H1 (cell line): ENCODE measurements at regions not wholly inside any gene's neighbourhood (a gene's known extent, or its start where the extent isn't known, plus 50 kb on each side); places are given as distances from the start of the nearest gene placed in this dataset.

Experiments
- CTCF ChIA-PET: fragments of 300-600 bp; sonication (Branson Sonifier 250); formaldehyde crosslinking; loops from one replicate; lab custom pipeline; 2021; ENCODE audit not compliant: partially characterized antibody; lab: Charles Lee
- POLR2A ChIA-PET: fragments of 300-600 bp; sonication (Branson Sonifier 250); formaldehyde crosslinking; loops from one replicate; lab custom pipeline; 2021; ENCODE audit warnings: inconsistent platforms; ENCODE audit not compliant: partially characterized antibody; lab: Charles Lee
- DNase-seq, 2 experiments: peaks; one replicate each; pipeline versions ENCODE4 v3.0.0 to v3.0.0-alpha.2; 2010 to 2022; ENCODE audit warnings: low spot score in 2 of 2, low read depth in 1 of 2, mixed read lengths in 1 of 2
- FAIRE-seq: peaks from 2 replicates; lab custom pipeline; 2011; peaks lifted over from hg19 to GRCh38; lab: Jason Lieb, UNC
- H2AFZ ChIP-seq: 2 replicates; pipeline ENCODE4 v1.8.1; 2012; ENCODE audit warnings: low read length, inconsistent platforms
- H2AK5ac ChIP-seq: 2 replicates; pipeline ENCODE4 v1.6.1; 2013; ENCODE audit warnings: low read depth, low read length
- H2BK120ac ChIP-seq: replicated peaks from 2 replicates; pipeline ENCODE3; 2013; ENCODE audit warnings: low read depth, low read length, inconsistent platforms
- H2BK12ac ChIP-seq: 2 replicates; pipeline ENCODE4 v1.6.1; 2013; ENCODE audit warnings: low read depth, low read length
- H2BK15ac ChIP-seq: 2 replicates; pipeline ENCODE4 v1.6.1; 2013; ENCODE audit warnings: low read length
- H2BK20ac ChIP-seq: 2 replicates; pipeline ENCODE4 v1.6.1; 2013; ENCODE audit warnings: low read length
- H2BK5ac ChIP-seq: 2 replicates; pipeline ENCODE4 v1.6.1; 2013; ENCODE audit warnings: low read depth, low read length
- H3K14ac ChIP-seq: 2 replicates; pipeline ENCODE4 v1.6.1; 2013; ENCODE audit warnings: inconsistent platforms; ENCODE audit not compliant: insufficient read length
- H3K18ac ChIP-seq: 2 replicates; pipeline ENCODE4 v1.6.1; 2013; ENCODE audit warnings: low read length; ENCODE audit errors: extremely low read depth
- H3K23ac ChIP-seq: 2 replicates; pipeline ENCODE4 v1.6.1; 2013; ENCODE audit warnings: inconsistent platforms; ENCODE audit not compliant: insufficient read length
- H3K23me2 ChIP-seq: 2 replicates; pipeline ENCODE4 v1.6.1; 2013; ENCODE audit warnings: low read depth, low read length
- H3K27ac ChIP-seq: 2 replicates; pipeline ENCODE4 v1.6.1; 2011; ENCODE audit warnings: low read depth, low read length, inconsistent platforms
- H3K27me3 ChIP-seq, 4 experiments: replicated peaks in 1 of 4; 1 replicate in 1 of 4; 2 replicates in 3 of 4; pipeline versions ENCODE4 v1.6.1 to v1.8.1; 2011 to 2013; ENCODE audit warnings: low read length in 3 of 4, mild to moderate bottlenecking in 3 of 4, inconsistent platforms in 2 of 4, mixed read lengths in 2 of 4, moderate library complexity in 1 of 4; ENCODE audit not compliant: control insufficient read depth in 3 of 4, insufficient read depth in 3 of 4; ENCODE audit errors: extremely low read depth in 1 of 4
- H3K36me3 ChIP-seq, 4 experiments: 2 replicates each; pipeline versions ENCODE4 v1.6.1 to v1.8.1; 2011 to 2013; ENCODE audit warnings: mild to moderate bottlenecking in 4 of 4, low read length in 3 of 4, moderate library complexity in 2 of 4, control low read depth in 1 of 4, inconsistent platforms in 1 of 4; ENCODE audit not compliant: insufficient read depth in 4 of 4, control insufficient read depth in 2 of 4
- H3K4ac ChIP-seq: replicated peaks from 2 replicates; pipeline ENCODE3; 2013; ENCODE audit warnings: low read length, low read depth, mixed read lengths, inconsistent platforms; ENCODE audit not compliant: insufficient read length
- H3K4me1 ChIP-seq, 4 experiments: replicated peaks in 1 of 4; 1 replicate in 1 of 4; 2 replicates in 3 of 4; pipeline versions ENCODE4 v1.6.1 to v1.8.1; 2011 to 2013; ENCODE audit warnings: low read length in 3 of 4, inconsistent platforms in 2 of 4, mixed read lengths in 1 of 4; ENCODE audit not compliant: insufficient read depth in 4 of 4, control insufficient read depth in 3 of 4
- H3K4me2 ChIP-seq, 2 experiments: 2 replicates each; pipeline versions ENCODE4 v1.6.1 to v1.8.1; 2011 to 2013; ENCODE audit warnings: low read depth in 2 of 2, low read length in 2 of 2, control low read depth in 1 of 2, inconsistent platforms in 1 of 2, mild to moderate bottlenecking in 1 of 2; ENCODE audit not compliant: insufficient read depth in 1 of 2
- H3K4me3 ChIP-seq, 4 experiments: fragments of 200-600, 300-600 bp in 1 of 4; sonication (generic), shearing (Covaris generic), sonication (Bioruptor Twin) in 1 of 4; 2 replicates each; pipeline versions ENCODE4 v1.5.1 to v1.8.1; 2011 to 2016; ENCODE audit warnings: low read length in 4 of 4, low read depth in 3 of 4, control low read depth in 2 of 4, inconsistent platforms in 2 of 4, mild to moderate bottlenecking in 2 of 4, mixed read lengths in 1 of 4, moderate library complexity in 1 of 4; ENCODE audit not compliant: insufficient read depth in 2 of 4; ENCODE audit errors: extremely low read depth in 1 of 4
- H3K56ac ChIP-seq: replicated peaks from 2 replicates; pipeline ENCODE3; 2013; ENCODE audit warnings: low read depth, mild to moderate bottlenecking, mixed read lengths, low read length, inconsistent platforms; ENCODE audit not compliant: insufficient read length
- H3K79me1 ChIP-seq: 2 replicates; pipeline ENCODE4 v1.6.1; 2013; ENCODE audit warnings: low read depth, low read length, control low read depth
- H3K79me2 ChIP-seq, 2 experiments: 2 replicates each; pipeline versions ENCODE4 v1.6.1 to v1.8.1; 2012 to 2013; ENCODE audit warnings: low read length in 2 of 2, mild to moderate bottlenecking in 2 of 2, inconsistent platforms in 1 of 2; ENCODE audit not compliant: insufficient read depth in 2 of 2, control insufficient read depth in 1 of 2
- H3K9ac ChIP-seq, 4 experiments: replicated peaks in 1 of 4; 1 replicate in 1 of 4; 2 replicates in 3 of 4; pipeline versions ENCODE4 v1.6.1 to v1.8.1; 2011 to 2013; ENCODE audit warnings: low read depth in 3 of 4, low read length in 3 of 4, control low read depth in 2 of 4, mild to moderate bottlenecking in 2 of 4, moderate library complexity in 2 of 4, inconsistent platforms in 1 of 4; ENCODE audit errors: extremely low read depth in 1 of 4
- H3K9me3 ChIP-seq, 2 experiments: 2 replicates each; pipeline versions ENCODE4 v1.6.1 to v1.8.1; 2012 to 2013; ENCODE audit warnings: mild to moderate bottlenecking in 2 of 2, moderate library complexity in 2 of 2, control low read depth in 1 of 2, inconsistent platforms in 1 of 2, low read depth in 1 of 2, low read length in 1 of 2, mixed read lengths in 1 of 2; ENCODE audit not compliant: insufficient read depth in 2 of 2
- H4K20me1 ChIP-seq, 2 experiments: replicated peaks in 1 of 2; 2 replicates each; pipeline versions ENCODE3 to v1.8.1; 2011 to 2013; ENCODE audit warnings: inconsistent platforms in 2 of 2, low read length in 2 of 2, mild to moderate bottlenecking in 1 of 2; ENCODE audit not compliant: insufficient read depth in 2 of 2, control insufficient read depth in 1 of 2
- H4K5ac ChIP-seq: 2 replicates; pipeline ENCODE4 v1.6.1; 2013; ENCODE audit warnings: low read length, low read depth, mixed read lengths, inconsistent platforms; ENCODE audit not compliant: insufficient read length
- H4K8ac ChIP-seq: 2 replicates; pipeline ENCODE4 v1.8.0; 2013; ENCODE audit warnings: mild to moderate bottlenecking, moderate library complexity, low read length, inconsistent platforms; ENCODE audit not compliant: insufficient read depth; ENCODE audit errors: extremely low read depth
- H4K91ac ChIP-seq: replicated peaks from 2 replicates; pipeline ENCODE3; 2013; ENCODE audit warnings: low read length, mixed read lengths, inconsistent platforms; ENCODE audit not compliant: insufficient read length
- EZH2 ChIP-seq: fragments of 200-600 bp; sonication (generic); IDR thresholded peaks from 2 replicates; pipeline ENCODE4 v1.7.1; 2012; ENCODE audit warnings: low read depth, mild to moderate bottlenecking, moderate library complexity, low read length, inconsistent platforms; ENCODE audit not compliant: severe bottlenecking
- HDAC2 ChIP-seq, 2 experiments: fragments of 300-600 bp in 1 of 2; sonication (generic) in 1 of 2; IDR thresholded peaks; 2 replicates each; pipeline ENCODE4 v1.6.1; 2011 to 2012; ENCODE audit warnings: low read depth in 2 of 2, low read length in 2 of 2, mild to moderate bottlenecking in 2 of 2, moderate library complexity in 2 of 2, borderline replicate concordance in 1 of 2, inconsistent platforms in 1 of 2
- SAP30 ChIP-seq: fragments of 300-600 bp; sonication (generic); IDR thresholded peaks from 2 replicates; pipeline ENCODE4 v1.7.1; 2012; ENCODE audit warnings: low read length, moderate library complexity, mild to moderate bottlenecking, inconsistent platforms; ENCODE audit not compliant: insufficient read depth, insufficient replicate concordance
- WGBS, 2 experiments: shearing (Covaris generic) in 1 of 2; methylation state at CpG; one replicate each; pipeline versions ENCODE4 v1.1.6 to v1.1.7; 2013 to 2015; ENCODE audit warnings: low lambda C conversion rate in 2 of 2, mixed read lengths in 2 of 2, inconsistent platforms in 1 of 2, low coverage in 1 of 2, missing lambda C conversion rate in 1 of 2; ENCODE audit not compliant: insufficient replicate concordance in 2 of 2, insufficient coverage in 1 of 2, insufficient read length in 1 of 2; ENCODE audit errors: extremely low coverage in 1 of 2, missing lambda C conversion rate in 1 of 2; 5-methylcytosine and 5-hydroxymethylcytosine counted together

GRCh38 chr13:83182845-83183244 is 699.4 kb downstream of the SLITRK1 start:
- no peak for FAIRE-seq
- ChIA-PET POLR2A (no interaction called here), CTCF (no interaction called here)
- Histone ChIP-seq H3K9me3 (peaks cover 3 to 5% of the 10 kb centered on the region in 2 experiments; a peak in 2 of 4 replicates), H3K4me1 (no peaks in the 10 kb centered on the region; a peak in 1 of 7 replicates), H2BK120ac (no peak overlapping the region), H2AFZ (no peak overlapping the region), H2AK5ac (no peak overlapping the region), H3K36me3 (no peaks in the 10 kb centered on the region), H3K18ac (no peak overlapping the region), H3K23ac (no peak overlapping the region), H3K27ac (no peak overlapping the region), H3K23me2 (no peaks in the 10 kb centered on the region), H4K8ac (no peak overlapping the region), H3K79me2 (no peaks in the 10 kb centered on the region), H3K9ac (no peak overlapping the region), H3K56ac (no peak overlapping the region), H3K14ac (no peak overlapping the region), H2BK15ac (no peak overlapping the region), H3K4me2 (no peak overlapping the region), H2BK20ac (no peak overlapping the region), H3K79me1 (no peaks in the 10 kb centered on the region), H3K27me3 (no peaks in the 10 kb centered on the region), H2BK12ac (no peak overlapping the region), H3K4ac (no peak overlapping the region), H4K91ac (no peak overlapping the region), H3K4me3 (no peak overlapping the region), H4K20me1 (no peaks in the 10 kb centered on the region), H2BK5ac (no peak overlapping the region), H4K5ac (no peak overlapping the region)
- no peak for DNase-seq
- 80% methylated on average over 8 of the region's 8 CpGs; no CpG with 5 or more reads in 1 of the 2 experiments for WGBS, 2 experiments
- TF ChIP-seq SAP30 (no peak), EZH2 (no peak), HDAC2 (IDR thresholded peaks at IDR 0.05; ENCODE audit: borderline replicate concordance in 1 of 2, low read depth in 2 of 2, low read length in 2 of 2) (no peak)
